PC-3 (cell line): ENCODE measurements at regions not wholly inside any gene's neighbourhood (a gene's known extent, or its start where the extent isn't known, plus 50 kb on each side); places are given as distances from the start of the nearest gene placed in this dataset.

Experiments
- ATAC-seq: fragments of 200-7000 bp; cut with Tn5 transposase; 2 replicates; pipeline ENCODE4 v1.9.1; 2020; ENCODE audit warnings: mild to moderate bottlenecking, moderate library complexity
- BruUV-seq: library from RNA; stranded (reverse); fragments of 400-500 nt; replicated peaks from 2 replicates; lab custom pipeline; 2021; lab: Mats Ljungman, UMichigan
- CTCF ChIA-PET: fragments of 300-600 bp; sonication (Branson Sonifier 250); formaldehyde crosslinking; loops from one replicate; lab custom pipeline; 2022; ENCODE audit warnings: antibody characterized with exemption; lab: Charles Lee
- POLR2A ChIA-PET: fragments of 300-600 bp; sonication (Branson Sonifier 250); formaldehyde crosslinking; loops from one replicate; lab custom pipeline; 2022; ENCODE audit warnings: antibody characterized with exemption; ENCODE audit not compliant: unreplicated experiment; lab: Charles Lee
- DNase-seq: peaks from one replicate; pipeline ENCODE4 v3.0.0-alpha.2; 2015
- H2AFZ ChIP-seq: fragments of 300-600 bp; sonication (generic); 2 replicates; pipeline ENCODE4 v1.6.0; 2016; ENCODE audit warnings: antibody characterized with exemption, low read length
- H3F3A ChIP-seq: fragments of 300-600 bp; sonication (generic); one replicate; pipeline ENCODE4 v1.6.0; 2017; ENCODE audit warnings: antibody characterized with exemption, low read length, control low read depth, mild to moderate bottlenecking; ENCODE audit not compliant: unreplicated experiment
- H3K27ac ChIP-seq: fragments of 300-600 bp; sonication (generic); 2 replicates; pipeline ENCODE4 v1.5.1; 2016; ENCODE audit warnings: mild to moderate bottlenecking, low read length
- H3K27me3 ChIP-seq: fragments of 300-600 bp; sonication (generic); 2 replicates; pipeline ENCODE4 v1.6.1; 2016; ENCODE audit warnings: low read length, mixed read lengths
- H3K36me3 ChIP-seq: fragments of 300-600 bp; sonication (generic); 2 replicates; pipeline ENCODE4 v1.6.1; 2016; ENCODE audit warnings: low read depth, mixed run types, low read length, mixed read lengths
- H3K4me1 ChIP-seq: fragments of 300-600 bp; sonication (generic); 2 replicates; pipeline ENCODE4 v1.5.1; 2016; ENCODE audit warnings: low read length; ENCODE audit not compliant: insufficient read depth
- H3K4me2 ChIP-seq: fragments of 300-600 bp; sonication (generic); 2 replicates; pipeline ENCODE4 v1.6.0; 2016; ENCODE audit warnings: low read length
- H3K4me3 ChIP-seq: fragments of 300-600 bp; sonication (generic); 2 replicates; pipeline ENCODE4 v1.5.1; 2016; ENCODE audit warnings: mild to moderate bottlenecking, low read length, mixed read lengths
- H3K79me2 ChIP-seq: fragments of 300-600 bp; sonication (generic); 2 replicates; pipeline ENCODE4 v1.6.1; 2017; ENCODE audit warnings: low read length, mixed read lengths
- H3K9ac ChIP-seq: fragments of 300-600 bp; sonication (generic); 2 replicates; pipeline ENCODE4 v1.6.0; 2016; ENCODE audit warnings: mild to moderate bottlenecking, low read length
- H3K9me2 ChIP-seq: fragments of 300-600 bp; sonication (generic); replicated peaks from 2 replicates; pipeline ENCODE4 v1.6.1; 2016; ENCODE audit warnings: mixed run types, low read length, mixed read lengths
- H3K9me3 ChIP-seq: fragments of 300-600 bp; sonication (generic); 2 replicates; pipeline ENCODE4 v1.6.1; 2016; ENCODE audit warnings: low read length, mixed read lengths
- H4K20me1 ChIP-seq: fragments of 300-600 bp; sonication (generic); 2 replicates; pipeline ENCODE4 v1.6.1; 2016; ENCODE audit warnings: low read length, mixed read lengths
- EZH2 ChIP-seq: fragments of 300-600 bp; sonication (generic); IDR thresholded peaks from one replicate; pipeline ENCODE4 v1.6.1; 2017; ENCODE audit warnings: antibody characterized with exemption, mild to moderate bottlenecking, low read length; ENCODE audit not compliant: unreplicated experiment
- EZH2phosphoT487 ChIP-seq: fragments of 300-600 bp; sonication (generic); IDR thresholded peaks from 2 replicates; pipeline ENCODE4 v1.6.1; 2018; ENCODE audit warnings: mild to moderate bottlenecking, antibody characterized with exemption, low read length, borderline replicate concordance
- intact Hi-C: fragments of 100-400 bp; cut with micrococcal nuclease; formaldehyde crosslinking; loops from 2 replicates; pipeline ENCODE4 v1.9.0; 2023
- TF ChIP-seq, protein P1 (sequence below): fragments of 300-600 bp; sonication (generic); conservative IDR thresholded peaks from 2 replicates; pipeline ENCODE4 v1.5.1; 2017; ENCODE audit warnings: antibody characterized with exemption, low read depth, mild to moderate bottlenecking, low read length

GRCh38 chr3:43998370-43998835 lies 243.3 kb upstream of the TOPAZ1 start:
- Histone ChIP-seq H2AFZ (no peak overlapping the region), H3K9ac (no peak overlapping the region), H3K9me3 (no peaks in the 10 kb centered on the region), H3K27ac (no peak overlapping the region), H4K20me1 (no peaks in the 10 kb centered on the region), H3K36me3 (no peaks in the 10 kb centered on the region), H3K4me3 (no peak overlapping the region), H3F3A (no peaks in the 10 kb centered on the region), H3K9me2 (no peaks in the 10 kb centered on the region), H3K27me3 (no peaks in the 10 kb centered on the region), H3K4me2 (no peak overlapping the region), H3K79me2 (no peaks in the 10 kb centered on the region), H3K4me1 (peaks cover 20% of the 10 kb centered on the region)
- POLR2A ChIA-PET, result no interaction called here
- CTCF ChIA-PET, result no interaction called here
- no peak for ATAC-seq
- no peak for DNase-seq
- intact Hi-C loops, result no loop called here
- TF ChIP-seq EZH2phosphoT487, result no peak
- TF ChIP-seq EZH2, result no peak
- no TSS peak for BruUV-seq

DNA sequence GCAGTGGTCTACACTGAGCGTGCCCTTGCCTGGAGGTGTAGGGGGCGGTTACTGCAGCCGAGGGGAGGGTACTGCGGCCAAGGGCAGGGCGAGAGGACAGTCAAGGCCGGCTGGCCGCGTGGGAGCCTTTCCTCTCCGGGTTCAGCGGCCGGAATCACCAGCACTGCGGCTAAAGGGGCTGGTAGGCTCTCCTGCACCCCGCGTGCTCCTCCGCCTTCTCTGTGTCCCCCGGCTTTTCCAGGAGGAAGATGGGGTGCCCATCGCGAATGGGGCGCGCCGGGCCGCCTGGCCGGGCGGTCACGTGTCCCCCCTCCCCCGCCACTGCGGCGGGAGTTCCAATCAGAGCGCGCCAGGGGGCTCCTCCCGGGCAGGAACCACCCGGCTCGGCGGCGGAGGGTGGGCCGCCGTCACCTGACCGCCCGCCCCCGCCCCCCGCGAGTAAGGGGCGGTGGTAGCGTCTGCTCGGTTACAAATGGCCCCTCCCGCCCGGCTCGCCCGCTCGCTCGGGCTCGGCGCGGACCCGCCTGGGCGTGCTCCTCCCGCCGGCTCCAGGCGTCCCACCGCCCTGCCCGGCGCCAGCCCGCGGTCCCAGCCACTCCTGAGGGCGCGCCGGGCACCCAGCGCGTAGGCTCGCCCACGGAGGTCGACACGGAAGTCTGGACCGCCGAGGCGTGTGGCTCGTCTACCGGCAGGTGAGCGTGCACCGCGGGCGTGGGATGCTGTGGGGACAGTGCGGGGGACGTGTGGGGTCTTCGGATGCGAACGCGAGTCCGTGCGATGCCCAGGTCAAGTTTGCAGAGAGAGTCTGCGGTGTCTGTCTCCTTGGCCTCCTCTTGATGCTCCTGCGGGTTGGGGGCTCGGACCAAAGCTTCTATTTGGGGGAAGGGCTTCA lies 242.6 kb upstream of the TOPAZ1 start:
- Histone ChIP-seq H2AFZ (no peak overlapping the region), H3F3A (no peaks in the 10 kb centered on the region), H3K27me3 (no peaks in the 10 kb centered on the region), H3K4me3 (no peak overlapping the region), H3K9me2 (no peaks in the 10 kb centered on the region), H3K36me3 (no peaks in the 10 kb centered on the region), H3K4me1 (peaks cover 20% of the 10 kb centered on the region), H3K79me2 (no peaks in the 10 kb centered on the region), H3K4me2 (no peak overlapping the region), H3K27ac (no peak overlapping the region), H3K9me3 (no peaks in the 10 kb centered on the region), H3K9ac (no peak overlapping the region), H4K20me1 (no peaks in the 10 kb centered on the region)
- ATAC-seq (no peak), DNase-seq (no peak)
- BruUV-seq, result no TSS peak
- no peak for TF ChIP-seq EZH2phosphoT487
- TF ChIP-seq EZH2, result no peak
- TF ChIP-seq, protein P1, sequence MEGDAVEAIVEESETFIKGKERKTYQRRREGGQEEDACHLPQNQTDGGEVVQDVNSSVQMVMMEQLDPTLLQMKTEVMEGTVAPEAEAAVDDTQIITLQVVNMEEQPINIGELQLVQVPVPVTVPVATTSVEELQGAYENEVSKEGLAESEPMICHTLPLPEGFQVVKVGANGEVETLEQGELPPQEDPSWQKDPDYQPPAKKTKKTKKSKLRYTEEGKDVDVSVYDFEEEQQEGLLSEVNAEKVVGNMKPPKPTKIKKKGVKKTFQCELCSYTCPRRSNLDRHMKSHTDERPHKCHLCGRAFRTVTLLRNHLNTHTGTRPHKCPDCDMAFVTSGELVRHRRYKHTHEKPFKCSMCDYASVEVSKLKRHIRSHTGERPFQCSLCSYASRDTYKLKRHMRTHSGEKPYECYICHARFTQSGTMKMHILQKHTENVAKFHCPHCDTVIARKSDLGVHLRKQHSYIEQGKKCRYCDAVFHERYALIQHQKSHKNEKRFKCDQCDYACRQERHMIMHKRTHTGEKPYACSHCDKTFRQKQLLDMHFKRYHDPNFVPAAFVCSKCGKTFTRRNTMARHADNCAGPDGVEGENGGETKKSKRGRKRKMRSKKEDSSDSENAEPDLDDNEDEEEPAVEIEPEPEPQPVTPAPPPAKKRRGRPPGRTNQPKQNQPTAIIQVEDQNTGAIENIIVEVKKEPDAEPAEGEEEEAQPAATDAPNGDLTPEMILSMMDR, result no peak
- CTCF ChIA-PET, result no interaction called here
- intact Hi-C loops, result no loop called here
- POLR2A ChIA-PET, result no interaction called here

DNA sequence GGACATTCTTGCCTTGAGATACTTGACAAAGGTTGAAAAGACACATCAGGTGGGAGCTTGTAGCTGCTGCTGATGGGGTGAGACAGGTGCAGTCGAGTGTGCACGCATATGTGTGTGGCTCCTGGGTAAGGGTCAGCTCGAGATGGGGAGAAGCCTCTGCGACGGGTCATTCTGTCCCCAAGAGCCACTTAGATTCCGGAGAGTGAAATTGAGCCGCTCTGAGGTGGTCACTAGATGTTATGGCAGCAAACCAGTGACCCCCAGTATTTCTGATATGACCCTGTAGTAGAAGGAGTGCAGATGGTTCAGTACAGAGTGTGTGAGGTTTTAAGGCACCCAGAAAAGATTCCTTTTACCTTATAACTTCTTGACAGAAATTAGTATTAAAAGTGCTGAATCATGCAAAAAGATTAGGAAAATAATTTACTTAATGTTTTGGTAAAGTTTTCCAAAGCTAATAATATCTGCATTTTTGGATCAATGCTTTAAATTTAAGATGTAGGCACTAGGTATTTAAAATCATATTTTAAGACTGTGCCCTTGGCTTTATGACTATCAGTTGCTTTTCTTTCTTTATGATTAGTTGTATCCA lies 241.9 kb upstream of the TOPAZ1 start:
- no peak overlapping the region for H3K27ac ChIP-seq
- intact Hi-C loops, result loop anchor here (10.0 kb wide), 1 partner anchor 145 kb away; no protein-coding TSS in a partner anchor
- H3K4me3 ChIP-seq, result no peak overlapping the region
- no peak overlapping the region for H2AFZ ChIP-seq
- no peaks in the 10 kb centered on the region for H3K36me3 ChIP-seq
- no peaks in the 10 kb centered on the region for H4K20me1 ChIP-seq
- no peaks in the 10 kb centered on the region for H3K27me3 ChIP-seq
- ATAC-seq (no peak), DNase-seq (no peak)
- H3K79me2 ChIP-seq, result no peaks in the 10 kb centered on the region
- ChIA-PET CTCF (no interaction called here), POLR2A (no interaction called here)
- H3F3A ChIP-seq, result no peaks in the 10 kb centered on the region
- no peaks in the 10 kb centered on the region for H3K9me2 ChIP-seq
- H3K4me1 ChIP-seq, result peaks cover 16% of the 10 kb centered on the region
- no peak overlapping the region for H3K4me2 ChIP-seq
- no TSS peak for BruUV-seq
- no peak for TF ChIP-seq EZH2phosphoT487
- TF ChIP-seq, protein P1, result no peak
- TF ChIP-seq EZH2, result no peak
- no peak overlapping the region for H3K9ac ChIP-seq
- H3K9me3 ChIP-seq, result no peaks in the 10 kb centered on the region
